CD14-positive monocyte (primary cell): ENCODE measurements at regions not wholly inside any gene's neighbourhood (a gene's known extent, or its start where the extent isn't known, plus 50 kb on each side); places are given as distances from the start of the nearest gene placed in this dataset.

Experiments used
- DNase-seq, 3 donors: peaks; one replicate each; pipeline ENCODE4 v3.0.0-alpha.2; 2011 to 2022
- H2AFZ ChIP-seq: 2 replicates; pipeline ENCODE4 v1.6.0; 2012; ENCODE audit warnings: mild to moderate bottlenecking, low read depth, low read length, inconsistent platforms; ENCODE audit not compliant: insufficient read depth, poor library complexity, severe bottlenecking
- H3K27ac ChIP-seq, 2 donors: 1 replicate in 1 of 2; 2 replicates in 1 of 2; pipeline ENCODE4 v1.5.1; 2012 to 2013; ENCODE audit warnings: low read length in 2 of 2, control low read depth in 1 of 2, inconsistent platforms in 1 of 2, low read depth in 1 of 2, mild to moderate bottlenecking in 1 of 2
- H3K27me3 ChIP-seq, 2 donors: one replicate each; pipeline versions ENCODE4 v1.6.0 to v1.6.1; 2011 to 2013; ENCODE audit warnings: low read length in 2 of 2; ENCODE audit not compliant: control insufficient read depth in 2 of 2, insufficient read depth in 2 of 2
- H3K36me3 ChIP-seq, 2 donors: replicated peaks in 1 of 2; 1 replicate in 1 of 2; 2 replicates in 1 of 2; pipeline versions ENCODE4 v1.5.1 to v1.6.1; 2012 to 2013; ENCODE audit warnings: low read length in 2 of 2, control low read depth in 1 of 2, inconsistent platforms in 1 of 2, mild to moderate bottlenecking in 1 of 2; ENCODE audit not compliant: insufficient read depth in 2 of 2, control insufficient read depth in 1 of 2
- H3K4me1 ChIP-seq, 2 donors: 1 replicate in 1 of 2; 2 replicates in 1 of 2; pipeline versions ENCODE4 v1.5.1 to v1.6.1; 2012 to 2013; ENCODE audit warnings: low read length in 2 of 2, control low read depth in 1 of 2, inconsistent platforms in 1 of 2, mild to moderate bottlenecking in 1 of 2, moderate library complexity in 1 of 2; ENCODE audit not compliant: insufficient read depth in 2 of 2, control insufficient read depth in 1 of 2
- H3K4me2 ChIP-seq: replicated peaks from 2 replicates; pipeline ENCODE3; 2012; ENCODE audit warnings: low read length, moderate library complexity, mild to moderate bottlenecking; ENCODE audit not compliant: poor library complexity, severe bottlenecking; ENCODE audit errors: extremely low read depth
- H3K4me3 ChIP-seq, 3 experiments: fragments of 200-600 bp in 1 of 3; sonication (generic) in 1 of 3; replicated peaks in 1 of 3; 1 replicate in 2 of 3; 2 replicates in 1 of 3; pipeline ENCODE4 v1.5.1; 2011 to 2013; ENCODE audit warnings: low read length in 3 of 3, mild to moderate bottlenecking in 3 of 3, control low read depth in 2 of 3, low read depth in 2 of 3, inconsistent platforms in 1 of 3, moderate library complexity in 1 of 3
- H3K79me2 ChIP-seq: 2 replicates; pipeline ENCODE4 v1.6.0; 2012; ENCODE audit warnings: mild to moderate bottlenecking, control low read depth, inconsistent platforms, low read length, moderate library complexity; ENCODE audit not compliant: insufficient read depth
- H3K9ac ChIP-seq: 2 replicates; pipeline ENCODE4 v1.6.0; 2017; ENCODE audit warnings: low read length, mild to moderate bottlenecking; ENCODE audit not compliant: insufficient read depth, poor library complexity, severe bottlenecking
- H3K9me3 ChIP-seq, 2 donors: replicated peaks in 1 of 2; 1 replicate in 1 of 2; 2 replicates in 1 of 2; pipeline versions ENCODE4 v1.5.1 to v1.6.1; 2012 to 2013; ENCODE audit warnings: low read length in 2 of 2, control low read depth in 1 of 2; ENCODE audit not compliant: control insufficient read depth in 1 of 2, insufficient read depth in 1 of 2
- H4K20me1 ChIP-seq: 2 replicates; pipeline ENCODE4 v1.6.0; 2012; ENCODE audit warnings: mild to moderate bottlenecking, low read length, control low read depth, moderate library complexity; ENCODE audit not compliant: insufficient read depth
- H3K27ac Mint-ChIP-seq, 7 donors: one replicate each; pipeline ENCODE4 v1.8.0; 2020; ENCODE audit warnings: mild to moderate bottlenecking in 7 of 7, mixed read lengths in 7 of 7, moderate library complexity in 6 of 7, inconsistent platforms in 2 of 7
- H3K27me3 Mint-ChIP-seq, 3 donors: one replicate each; pipeline ENCODE4 v1.8.0; 2021 to 2022; ENCODE audit warnings: low read depth in 3 of 3, mild to moderate bottlenecking in 3 of 3, mixed read lengths in 3 of 3, moderate library complexity in 3 of 3, inconsistent platforms in 1 of 3
- H3K36me3 Mint-ChIP-seq, 2 donors: one replicate each; pipeline ENCODE4 v1.8.0; 2020; ENCODE audit warnings: mixed read lengths in 2 of 2, inconsistent platforms in 1 of 2, mild to moderate bottlenecking in 1 of 2
- H3K4me1 Mint-ChIP-seq: one replicate; pipeline ENCODE4 v1.8.0; 2020; ENCODE audit warnings: mild to moderate bottlenecking, mixed read lengths
- H3K4me3 Mint-ChIP-seq, 2 donors: one replicate each; pipeline ENCODE4 v1.8.0; 2020; ENCODE audit warnings: mild to moderate bottlenecking in 2 of 2, mixed read lengths in 2 of 2, moderate library complexity in 1 of 2
- H3K9me3 Mint-ChIP-seq, 7 donors: one replicate each; pipeline ENCODE4 v1.8.0; 2020 to 2022; ENCODE audit warnings: mixed read lengths in 7 of 7, mild to moderate bottlenecking in 6 of 7, moderate library complexity in 6 of 7, inconsistent platforms in 2 of 7
- WGBS: methylation state at CpG from one replicate; pipeline ENCODE4 v1.1.5; 2013; ENCODE audit warnings: missing lambda C conversion rate; ENCODE audit not compliant: insufficient coverage; 5-methylcytosine and 5-hydroxymethylcytosine counted together
- intact Hi-C, 2 donors: fragments of 100-400 bp; cut with micrococcal nuclease; formaldehyde crosslinking; loops; one replicate each; pipeline versions ENCODE4 v1.15.0 to v1.15.1; 2023
- TF ChIP-seq, protein P1 (sequence below): fragments of 200-600 bp; IDR thresholded peaks from one replicate; pipeline ENCODE4 v1.8.0; 2022; ENCODE audit warnings: antibody characterized with exemption, mild to moderate bottlenecking

DNA sequence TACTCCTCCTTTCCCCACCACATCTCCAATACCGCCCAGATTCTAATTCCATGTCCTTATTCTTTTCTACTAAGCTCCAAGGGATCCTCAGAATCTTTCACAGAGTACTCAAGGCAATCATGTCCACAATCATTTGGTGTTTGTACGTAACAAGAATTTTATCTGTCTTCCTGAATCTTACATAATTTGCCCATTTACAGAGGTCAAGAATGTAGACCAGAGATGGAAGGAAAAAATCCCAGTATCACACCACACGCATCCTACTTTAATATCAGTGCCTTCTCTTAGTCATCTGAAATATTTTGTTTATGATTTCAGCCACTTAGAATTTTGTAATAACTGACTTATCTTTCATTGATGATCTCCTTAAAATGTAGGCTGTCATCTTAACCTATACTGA, 366.0 kb upstream of the LRRC7 start:
- Histone ChIP-seq H3K79me2 (no peaks in the 10 kb centered on the region), H3K4me2 (no peak overlapping the region), H2AFZ (no peak overlapping the region), H3K27ac (no peak overlapping the region), H3K9me3 (no peaks in the 10 kb centered on the region), H3K4me1 (no peaks in the 10 kb centered on the region), H3K4me3 (no peak overlapping the region), H4K20me1 (no peaks in the 10 kb centered on the region), H3K27me3 (no peaks in the 10 kb centered on the region), H3K9ac (no peak overlapping the region), H3K36me3 (no peaks in the 10 kb centered on the region)
- H3K27ac Mint-ChIP-seq, result no peak overlapping the region
- no peaks in the 10 kb centered on the region for H3K4me1 Mint-ChIP-seq
- TF ChIP-seq, protein P1, sequence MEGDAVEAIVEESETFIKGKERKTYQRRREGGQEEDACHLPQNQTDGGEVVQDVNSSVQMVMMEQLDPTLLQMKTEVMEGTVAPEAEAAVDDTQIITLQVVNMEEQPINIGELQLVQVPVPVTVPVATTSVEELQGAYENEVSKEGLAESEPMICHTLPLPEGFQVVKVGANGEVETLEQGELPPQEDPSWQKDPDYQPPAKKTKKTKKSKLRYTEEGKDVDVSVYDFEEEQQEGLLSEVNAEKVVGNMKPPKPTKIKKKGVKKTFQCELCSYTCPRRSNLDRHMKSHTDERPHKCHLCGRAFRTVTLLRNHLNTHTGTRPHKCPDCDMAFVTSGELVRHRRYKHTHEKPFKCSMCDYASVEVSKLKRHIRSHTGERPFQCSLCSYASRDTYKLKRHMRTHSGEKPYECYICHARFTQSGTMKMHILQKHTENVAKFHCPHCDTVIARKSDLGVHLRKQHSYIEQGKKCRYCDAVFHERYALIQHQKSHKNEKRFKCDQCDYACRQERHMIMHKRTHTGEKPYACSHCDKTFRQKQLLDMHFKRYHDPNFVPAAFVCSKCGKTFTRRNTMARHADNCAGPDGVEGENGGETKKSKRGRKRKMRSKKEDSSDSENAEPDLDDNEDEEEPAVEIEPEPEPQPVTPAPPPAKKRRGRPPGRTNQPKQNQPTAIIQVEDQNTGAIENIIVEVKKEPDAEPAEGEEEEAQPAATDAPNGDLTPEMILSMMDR, result no peak
- no peak for DNase-seq
- H3K4me3 Mint-ChIP-seq, result no peak overlapping the region
- peaks cover 2 to 12% (median 7%) of the 10 kb centered on the region in 7 donors for H3K9me3 Mint-ChIP-seq
- WGBS, result 90% methylated on average over 1 of the region's 3 CpGs
- intact Hi-C loops, result no loop called here
- H3K27me3 Mint-ChIP-seq, result no peaks in the 10 kb centered on the region
- no peaks in the 10 kb centered on the region for H3K36me3 Mint-ChIP-seq

DNA sequence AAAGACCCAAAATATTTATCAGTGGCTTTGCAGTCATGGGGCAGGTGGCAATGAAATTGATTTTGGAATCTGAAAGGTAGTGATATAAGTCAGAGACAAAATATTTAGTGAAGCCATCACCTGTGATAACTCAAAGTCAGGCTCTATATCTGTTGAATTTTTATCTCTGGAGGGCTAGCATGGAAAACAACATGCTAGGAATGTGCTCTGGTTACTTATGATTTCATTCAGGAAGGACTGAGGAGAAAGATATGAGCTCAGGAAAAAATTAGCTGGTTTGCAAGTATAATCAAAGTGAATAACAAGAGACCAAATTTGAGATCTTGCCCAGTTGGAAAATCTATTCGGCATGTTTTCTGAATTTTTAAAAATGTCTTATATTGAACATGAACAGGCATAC, 364.6 kb upstream of the LRRC7 start:
- no peaks in the 10 kb centered on the region for H3K27me3 ChIP-seq
- no CpG with 5 or more reads among the region's 1 CpG for WGBS
- Mint-ChIP-seq H3K4me3 (no peak overlapping the region), H3K27ac (no peak overlapping the region), H3K4me1 (no peaks in the 10 kb centered on the region), H3K9me3 (peaks cover 2 to 10% (median 7%) of the 10 kb centered on the region in 7 donors), H3K27me3 (no peaks in the 10 kb centered on the region), H3K36me3 (no peaks in the 10 kb centered on the region)
- no peaks in the 10 kb centered on the region for H3K4me1 ChIP-seq
- intact Hi-C loops, result no loop called here
- H3K36me3 ChIP-seq, result no peaks in the 10 kb centered on the region
- no peak overlapping the region for H2AFZ ChIP-seq
- DNase-seq, result no peak
- H3K9me3 ChIP-seq, result no peaks in the 10 kb centered on the region
- H3K27ac ChIP-seq, result no peak overlapping the region
- TF ChIP-seq, protein P1, result no peak
- H3K4me2 ChIP-seq, result no peak overlapping the region
- H4K20me1 ChIP-seq, result no peaks in the 10 kb centered on the region
- H3K79me2 ChIP-seq, result no peaks in the 10 kb centered on the region
- no peak overlapping the region for H3K9ac ChIP-seq
- H3K4me3 ChIP-seq, result no peak overlapping the region
